Non-pigmented ciliary epithelial cell (primary cell): ENCODE measurements at regions not wholly inside any gene's neighbourhood (a gene's known extent, or its start where the extent isn't known, plus 50 kb on each side); places are given as distances from the start of the nearest gene placed in this dataset.

ENCODE experiments used
- DNase-seq: peaks from one replicate; pipeline ENCODE4 v3.0.0-alpha.2; 2010; ENCODE audit warnings: low read depth

DNA sequence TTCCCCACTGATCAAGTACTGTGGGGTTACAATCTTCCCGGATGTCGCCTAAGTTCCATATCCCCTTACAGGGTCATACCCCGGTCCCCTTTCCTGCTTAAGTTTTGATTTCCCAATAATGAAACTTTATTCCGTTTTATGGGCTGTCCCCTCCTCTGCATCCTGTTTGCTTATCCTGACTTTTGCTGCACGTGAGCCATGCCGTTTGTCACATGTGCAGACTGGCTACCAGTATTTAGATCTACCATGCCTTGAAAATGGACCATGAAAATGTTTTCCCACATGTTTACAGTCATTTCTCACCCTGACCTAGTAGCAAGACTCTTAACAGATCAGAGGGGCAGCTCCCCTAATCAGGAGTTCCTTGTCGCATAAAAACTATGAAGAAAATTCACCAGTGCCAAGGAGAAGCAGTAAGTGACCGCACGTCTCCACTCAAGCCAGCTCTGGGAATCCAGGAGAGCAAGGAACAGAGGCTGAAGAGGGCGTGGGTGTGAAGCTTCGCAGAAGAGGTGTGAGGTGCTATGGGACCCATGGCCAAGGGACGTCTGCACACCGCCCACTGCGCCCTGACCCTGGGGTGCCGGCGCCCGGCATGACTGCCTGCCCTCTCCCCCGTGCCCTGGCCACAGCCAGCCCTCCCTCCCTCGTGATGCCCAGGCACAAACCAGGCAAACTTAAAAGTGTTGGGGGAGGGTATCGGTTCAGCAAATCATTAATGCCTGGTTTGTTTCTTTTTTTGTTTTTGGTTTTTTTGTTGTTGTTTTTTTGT is 440.8 kb upstream of the SALL3 start:
- no peak for DNase-seq

DNA sequence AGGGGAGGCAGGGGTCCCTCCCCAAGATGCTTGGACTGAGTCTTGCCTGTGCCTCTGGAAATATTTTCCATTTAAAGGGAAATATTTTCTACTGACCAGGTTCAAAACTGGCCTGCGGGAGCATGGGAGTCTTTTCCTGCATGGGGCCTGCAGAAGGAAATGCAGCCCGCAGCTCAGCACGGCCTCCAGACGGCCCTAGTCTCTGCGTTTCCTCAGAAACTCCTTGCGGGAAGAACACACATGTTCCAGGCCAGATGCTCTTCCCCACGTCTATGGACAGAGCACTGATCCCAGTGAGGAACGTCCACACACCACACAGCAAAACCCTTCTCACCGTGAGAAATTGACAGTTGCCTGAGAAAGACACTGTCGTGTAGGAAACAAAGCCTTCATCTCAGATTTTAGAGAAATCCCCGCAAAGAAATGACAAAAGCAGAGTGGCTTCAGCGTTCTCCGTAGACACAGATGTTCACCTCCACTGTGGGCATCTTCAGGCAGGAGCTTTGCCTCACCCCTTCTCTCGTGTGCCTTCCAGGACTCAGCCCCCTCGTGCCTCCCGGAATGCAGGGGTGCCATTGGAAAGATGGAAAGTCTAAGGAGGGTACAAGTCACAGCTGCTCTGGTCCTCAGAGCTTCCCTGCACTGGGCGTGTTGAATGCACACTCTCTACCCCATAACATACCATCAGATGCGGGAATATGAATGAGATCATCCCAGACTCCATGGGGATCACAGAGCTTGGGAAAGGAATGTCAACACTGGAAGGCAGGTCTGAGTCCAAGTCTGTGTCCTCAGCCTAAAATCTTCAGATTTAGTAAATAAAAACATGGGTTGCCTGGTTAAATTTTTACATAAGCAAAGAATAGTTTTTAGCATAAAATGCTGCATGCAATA is 438.7 kb upstream of the SALL3 start:
- no peak for DNase-seq

- no peak for DNase-seq
These were observed 437.4 kb upstream of the SALL3 start for GRCh38 chr18:78542204-78542603.

GRCh38 chr18:78543201-78543725 is 436.4 kb upstream of the SALL3 start:
- no peak for DNase-seq

GRCh38 chr18:78546281-78546680 is 433.3 kb upstream of the SALL3 start:
- no peak for DNase-seq

- no peak for DNase-seq
These were observed 431.8 kb upstream of the SALL3 start for GRCh38 chr18:78547817-78548216.

- DNase-seq: no peak
These were observed 431.2 kb upstream of the SALL3 start for GRCh38 chr18:78548261-78549058.

GRCh38 chr18:78549971-78550370 is 429.6 kb upstream of the SALL3 start:
- no peak for DNase-seq

DNA sequence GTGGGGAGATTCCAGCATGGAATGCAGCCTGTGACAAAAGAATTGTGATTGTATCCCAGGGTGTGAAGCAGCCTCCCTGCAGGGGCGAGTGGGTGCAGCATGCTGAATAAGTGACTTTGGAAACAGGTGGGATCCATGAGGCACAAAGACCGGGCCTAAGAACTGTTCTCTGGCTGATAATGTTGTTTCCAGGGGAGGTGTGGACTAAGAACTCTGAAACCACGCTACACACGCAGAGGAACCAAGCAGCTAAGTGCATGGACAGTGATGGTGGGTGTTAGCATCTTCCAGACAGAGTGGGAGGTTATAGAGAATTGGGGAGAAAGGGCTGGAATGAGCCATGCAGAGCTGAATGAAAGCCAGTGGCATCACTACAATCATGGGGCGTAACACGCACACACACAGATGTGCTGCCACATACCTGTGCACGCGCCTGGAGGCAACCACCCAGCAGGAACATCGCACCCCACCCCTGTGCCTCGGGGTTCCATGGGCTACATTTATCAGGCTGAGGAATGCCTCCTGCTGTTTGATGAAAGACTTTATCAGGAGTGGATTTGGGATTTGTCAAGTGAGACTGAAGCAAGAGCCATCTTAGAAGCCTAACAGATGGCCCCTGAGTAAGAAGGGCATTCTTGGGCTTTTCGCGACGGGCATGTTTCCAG is 424.5 kb upstream of the SALL3 start:
- DNase-seq: no peak

GRCh38 chr18:78557371-78557770 is 422.2 kb upstream of the SALL3 start:
- no peak for DNase-seq

GRCh38 chr18:78558101-78558810 is 421.4 kb upstream of the SALL3 start:
- no peak for DNase-seq

GRCh38 chr18:78558948-78559347 is 420.7 kb upstream of the SALL3 start:
- DNase-seq: no peak

- DNase-seq: no peak
These were observed 420.0 kb upstream of the SALL3 start for GRCh38 chr18:78559584-78559983.

DNA sequence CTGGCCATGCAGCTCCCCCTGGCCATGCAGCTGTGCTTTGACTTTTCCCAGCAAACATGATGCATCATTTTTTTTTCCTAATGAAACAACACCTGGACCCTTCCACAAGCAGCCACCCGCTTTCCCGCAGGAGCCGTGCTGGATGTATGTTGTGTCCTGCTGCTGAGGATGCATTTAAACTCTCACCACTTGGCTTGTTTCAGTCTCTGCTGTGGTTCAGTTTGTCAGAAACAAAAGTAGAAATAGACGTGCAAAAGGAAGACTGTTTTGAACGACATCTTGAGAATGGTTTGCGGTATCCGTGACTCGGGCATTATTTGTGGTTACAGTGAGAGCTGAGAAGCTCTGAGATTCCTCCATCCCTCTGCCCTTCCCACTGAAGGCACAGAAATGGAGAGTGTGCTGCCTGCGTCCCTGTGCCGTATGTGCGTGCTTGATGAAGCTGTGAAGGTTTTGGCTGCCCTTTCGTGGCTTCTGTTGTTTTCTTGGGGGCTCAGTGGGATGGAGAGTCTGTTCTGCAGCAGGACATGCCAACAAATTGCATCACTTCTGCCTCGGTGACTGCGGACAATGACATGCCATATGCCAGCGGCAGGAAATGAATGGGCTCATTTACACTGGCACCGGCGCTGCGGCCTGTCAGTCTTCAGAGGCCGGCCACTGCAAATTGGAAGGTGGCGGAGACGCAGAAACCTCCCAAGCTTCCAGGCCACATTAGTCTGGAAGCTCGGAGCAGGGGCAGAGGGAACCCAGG is 417.7 kb upstream of the SALL3 start:
- no peak for DNase-seq

DNA sequence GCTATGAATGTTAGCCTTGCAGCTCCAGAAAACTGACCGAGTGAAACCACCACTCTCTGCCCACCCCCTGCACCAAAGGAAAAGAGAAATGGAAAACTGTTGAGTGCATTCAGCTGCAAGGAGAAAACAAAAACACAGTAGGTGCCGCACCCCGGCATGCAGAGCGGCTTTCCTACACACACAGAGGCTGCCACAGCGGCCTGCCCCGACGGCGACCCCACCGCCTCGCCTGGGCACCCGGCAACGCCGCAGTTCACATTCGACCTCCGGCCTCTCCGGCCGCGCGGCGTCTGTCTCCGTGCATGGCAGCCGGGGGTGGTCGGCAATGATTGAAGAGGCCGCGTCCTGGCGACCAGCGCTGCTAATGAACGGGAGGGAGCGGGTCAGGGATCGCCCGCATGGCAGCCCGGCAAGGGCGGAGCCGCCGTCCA is 417.1 kb upstream of the SALL3 start:
- no peak for DNase-seq

DNA sequence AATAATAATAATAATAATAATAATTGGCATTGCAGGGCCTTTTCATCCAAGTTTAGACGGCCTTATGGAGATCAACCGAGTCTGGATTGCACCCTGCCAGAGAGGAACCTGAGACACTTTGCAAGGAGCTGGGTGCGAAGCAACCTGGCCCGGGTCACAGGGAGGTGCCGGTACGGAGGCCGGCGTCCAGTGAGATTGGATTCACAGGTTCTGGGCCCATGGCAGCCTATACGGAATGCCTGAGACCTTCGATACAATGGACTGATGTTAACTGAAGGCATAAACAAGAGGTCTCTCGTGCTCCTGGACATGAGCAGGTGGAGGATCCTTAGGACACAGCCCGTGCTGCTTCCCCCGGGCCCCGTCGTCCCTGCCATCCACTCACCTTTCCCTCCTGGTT is 416.5 kb upstream of the SALL3 start:
- DNase-seq: no peak

DNA sequence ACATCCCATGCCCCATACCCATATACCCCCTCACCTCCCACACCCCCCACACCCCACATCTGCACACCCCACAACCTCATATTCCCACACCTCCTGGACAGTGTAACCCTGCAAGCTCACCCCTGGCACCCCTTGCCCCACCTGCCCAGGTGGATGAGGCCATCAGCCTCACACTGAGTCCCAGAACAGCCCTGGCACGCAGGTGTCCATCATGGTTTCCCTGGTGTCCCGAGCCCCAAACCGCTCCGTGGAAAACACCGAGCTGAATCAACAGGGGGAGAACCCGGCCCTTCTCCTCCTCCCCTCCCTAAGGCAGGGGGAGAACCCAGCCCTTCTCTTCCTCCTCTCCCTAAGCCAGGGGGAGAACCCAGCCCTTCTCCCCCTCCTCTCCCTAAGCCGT is 415.6 kb upstream of the SALL3 start:
- no peak for DNase-seq

DNA sequence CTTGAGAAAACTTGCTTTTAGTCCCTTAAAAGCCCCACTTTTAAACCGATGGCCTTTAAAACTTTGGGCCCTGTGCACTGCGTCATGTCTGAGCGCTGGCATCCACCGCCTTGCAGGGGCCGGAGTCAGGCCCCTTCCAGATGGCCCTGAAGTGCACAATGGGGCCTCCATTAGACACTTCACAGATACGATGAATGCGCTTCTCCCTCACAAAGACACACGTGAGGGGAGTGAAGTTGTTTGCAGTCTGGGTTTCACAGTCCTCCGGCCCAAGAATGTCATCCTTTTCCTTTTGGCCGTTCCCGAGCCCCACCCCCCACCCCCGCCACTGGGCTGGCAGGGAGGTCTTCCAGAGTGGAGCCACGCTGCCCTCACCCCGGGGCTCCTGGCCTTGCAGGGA is 415.1 kb upstream of the SALL3 start:
- no peak for DNase-seq

DNA sequence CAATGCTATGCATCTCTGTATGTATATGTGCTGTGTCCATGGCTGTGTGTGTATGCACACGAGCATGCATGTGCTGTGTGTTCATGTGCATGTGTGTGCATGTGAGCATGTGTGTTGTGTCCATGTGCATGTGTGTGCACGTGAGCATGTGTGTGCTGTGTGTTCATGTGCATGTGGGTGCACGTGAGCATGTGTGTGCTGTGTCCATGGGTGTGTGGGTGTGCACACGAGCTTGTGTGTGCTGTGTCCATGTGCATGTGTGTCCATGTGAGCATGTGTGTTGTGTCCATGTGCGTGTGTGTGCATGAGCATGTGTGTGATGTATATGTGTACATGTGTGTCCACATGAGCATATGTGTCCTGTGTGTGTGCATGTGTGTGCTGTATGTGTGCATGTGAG is 414.4 kb upstream of the SALL3 start:
- DNase-seq: no peak

DNA sequence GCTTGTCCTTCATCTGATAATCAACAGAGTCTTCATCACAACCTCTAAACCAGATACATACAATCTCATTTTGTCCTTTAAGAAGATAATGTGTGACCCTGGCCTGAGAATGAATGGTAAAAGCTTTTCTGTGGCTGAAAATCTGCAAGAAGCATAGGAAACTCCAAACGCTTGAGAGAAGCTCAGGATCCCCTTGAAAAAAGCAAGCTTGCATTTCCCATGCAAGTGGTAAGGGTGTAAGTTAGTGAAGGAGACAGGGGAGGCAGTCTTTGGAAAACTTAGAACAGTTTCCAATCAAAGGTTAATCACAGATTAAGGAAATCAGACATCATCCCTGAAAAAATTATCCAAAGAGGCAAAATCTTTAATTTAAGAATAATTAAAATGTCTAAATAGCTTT is 413.6 kb upstream of the SALL3 start:
- DNase-seq: no peak
